ENCODE measurements at regions not wholly inside any gene's neighbourhood (a gene's known extent, or its start where the extent isn't known, plus 50 kb on each side); places are given as distances from the start of the nearest gene placed in this dataset.

- no peak for DNase-seq
Observed at GRCh38 chr20:20877079-20877478, 164.6 kb upstream of the RALGAPA2 start.

GRCh38 chr20:20875716-20876115, 163.3 kb upstream of the RALGAPA2 start:
- DNase-seq, result no peak

GRCh38 chr20:20872428-20872827, 160.0 kb upstream of the RALGAPA2 start:
- DNase-seq, result no peak

- DNase-seq, result no peak
Observed at GRCh38 chr20:20869161-20869775, 156.8 kb upstream of the RALGAPA2 start.

- DNase-seq, result no peak
Observed at GRCh38 chr20:20864351-20865096, 152.1 kb upstream of the RALGAPA2 start.

GRCh38 chr20:20860078-20860806, 147.8 kb upstream of the RALGAPA2 start:
- DNase-seq, result peak; percentile 82

- no peak for DNase-seq
Observed at GRCh38 chr20:20859510-20859909, 147.1 kb upstream of the RALGAPA2 start.

GRCh38 chr20:20856956-20857355, 144.5 kb upstream of the RALGAPA2 start:
- no peak for DNase-seq

- DNase-seq, result no peak
Observed at GRCh38 chr20:20856306-20856705, 143.9 kb upstream of the RALGAPA2 start.

GRCh38 chr20:20851385-20851784, 138.9 kb upstream of the RALGAPA2 start:
- no peak for DNase-seq

GRCh38 chr20:20850407-20850806, 138.0 kb upstream of the RALGAPA2 start:
- no peak for DNase-seq

- peak; percentile 64 for DNase-seq
Observed at GRCh38 chr20:20849161-20849560, 136.7 kb upstream of the RALGAPA2 start.

- DNase-seq, result no peak
Observed at GRCh38 chr20:20847814-20848213, 135.4 kb upstream of the RALGAPA2 start.

GRCh38 chr20:20843982-20844381, 131.5 kb upstream of the RALGAPA2 start:
- DNase-seq, result no peak

- no peak for DNase-seq
Observed at GRCh38 chr20:20839771-20840170, 127.3 kb upstream of the RALGAPA2 start.

GRCh38 chr20:20837574-20838021, 125.2 kb upstream of the RALGAPA2 start:
- DNase-seq, result peak; percentile 41

GRCh38 chr20:20836836-20837235, 124.4 kb upstream of the RALGAPA2 start:
- DNase-seq, result no peak

- no peak for DNase-seq
Observed at GRCh38 chr20:20835897-20836296, 123.5 kb upstream of the RALGAPA2 start.

- no peak for DNase-seq
Observed at GRCh38 chr20:20834008-20834407, 121.6 kb upstream of the RALGAPA2 start.

- no peak for DNase-seq
Observed at GRCh38 chr20:20832715-20833114, 120.3 kb upstream of the RALGAPA2 start.

GRCh38 chr20:20831794-20832193, 119.3 kb upstream of the RALGAPA2 start:
- no peak for DNase-seq

GRCh38 chr20:20829681-20830080, 117.2 kb upstream of the RALGAPA2 start:
- DNase-seq, result no peak

GRCh38 chr20:20827992-20828597, 115.7 kb upstream of the RALGAPA2 start:
- DNase-seq, result no peak
